ENCODE measurements at regions not wholly inside any gene's neighbourhood (a gene's known extent, or its start where the extent isn't known, plus 50 kb on each side); places are given as distances from the start of the nearest gene placed in this dataset.
"Not testable (repeated sequence)": the region's sequence is repeated elsewhere in the genome, so short reads cannot be mapped to it uniquely, and the experiment has no call there.

GRCh38 chr14:105723776-105724175 is 197.4 kb downstream of the TMEM121 start:
- TF ChIP-seq POLR2AphosphoS5, EP300 (IDR thresholded peaks at IDR 0.05): not testable (repeated sequence)
- TF ChIP-seq, protein P1, sequence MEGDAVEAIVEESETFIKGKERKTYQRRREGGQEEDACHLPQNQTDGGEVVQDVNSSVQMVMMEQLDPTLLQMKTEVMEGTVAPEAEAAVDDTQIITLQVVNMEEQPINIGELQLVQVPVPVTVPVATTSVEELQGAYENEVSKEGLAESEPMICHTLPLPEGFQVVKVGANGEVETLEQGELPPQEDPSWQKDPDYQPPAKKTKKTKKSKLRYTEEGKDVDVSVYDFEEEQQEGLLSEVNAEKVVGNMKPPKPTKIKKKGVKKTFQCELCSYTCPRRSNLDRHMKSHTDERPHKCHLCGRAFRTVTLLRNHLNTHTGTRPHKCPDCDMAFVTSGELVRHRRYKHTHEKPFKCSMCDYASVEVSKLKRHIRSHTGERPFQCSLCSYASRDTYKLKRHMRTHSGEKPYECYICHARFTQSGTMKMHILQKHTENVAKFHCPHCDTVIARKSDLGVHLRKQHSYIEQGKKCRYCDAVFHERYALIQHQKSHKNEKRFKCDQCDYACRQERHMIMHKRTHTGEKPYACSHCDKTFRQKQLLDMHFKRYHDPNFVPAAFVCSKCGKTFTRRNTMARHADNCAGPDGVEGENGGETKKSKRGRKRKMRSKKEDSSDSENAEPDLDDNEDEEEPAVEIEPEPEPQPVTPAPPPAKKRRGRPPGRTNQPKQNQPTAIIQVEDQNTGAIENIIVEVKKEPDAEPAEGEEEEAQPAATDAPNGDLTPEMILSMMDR (IDR thresholded peaks at IDR 0.05): not testable (repeated sequence)

Measured in stomach (tissue), 4 donors.